ENCODE measurements at regions not wholly inside any gene's neighbourhood (a gene's known extent, or its start where the extent isn't known, plus 50 kb on each side); places are given as distances from the start of the nearest gene placed in this dataset.

GRCh38 chr3:18501679-18502343 lies 76.7 kb upstream of the SATB1 start:
- DNase-seq = no peak
- TF ChIP-seq CTCF (IDR thresholded peaks at IDR 0.05; ENCODE audit: borderline replicate concordance, extremely low read depth, low read length, poor library complexity, severe bottlenecking) (no peak), EZH2 (IDR thresholded peaks at IDR 0.05; ENCODE audit: borderline replicate concordance, low read depth, low read length, severe bottlenecking) (no peak)
- Histone ChIP-seq H3K36me3 (ENCODE audit: insufficient read depth, low read length) (no peaks in the 10 kb centered on the region), H2AFZ (ENCODE audit: low read depth, low read length) (no peak overlapping the region), H3K27ac (ENCODE audit: low read length) (no peak overlapping the region), H3K4me1 (ENCODE audit: insufficient read depth, low read length) (peaks cover 19% of the 10 kb centered on the region), H3K9ac (ENCODE audit: low read depth, low read length) (no peak overlapping the region), H3K9me3 (ENCODE audit: insufficient read depth, low read length, severe bottlenecking) (no peaks in the 10 kb centered on the region), H3K79me2 (ENCODE audit: insufficient read depth, low read length) (no peaks in the 10 kb centered on the region), H3K4me2 (ENCODE audit: insufficient read depth, low read length) (no peak overlapping the region), H3K4me3 (ENCODE audit: low read depth in 1 of 2, low read length in 2 of 2) (no peak overlapping the region), H4K20me1 (ENCODE audit: insufficient read depth, low read length) (no peaks in the 10 kb centered on the region), H3K27me3 (ENCODE audit: insufficient read depth, low read length, poor library complexity) (no peaks in the 10 kb centered on the region)
- ATAC-seq (ENCODE audit: insufficient read depth, low read depth) = no peak

DNA sequence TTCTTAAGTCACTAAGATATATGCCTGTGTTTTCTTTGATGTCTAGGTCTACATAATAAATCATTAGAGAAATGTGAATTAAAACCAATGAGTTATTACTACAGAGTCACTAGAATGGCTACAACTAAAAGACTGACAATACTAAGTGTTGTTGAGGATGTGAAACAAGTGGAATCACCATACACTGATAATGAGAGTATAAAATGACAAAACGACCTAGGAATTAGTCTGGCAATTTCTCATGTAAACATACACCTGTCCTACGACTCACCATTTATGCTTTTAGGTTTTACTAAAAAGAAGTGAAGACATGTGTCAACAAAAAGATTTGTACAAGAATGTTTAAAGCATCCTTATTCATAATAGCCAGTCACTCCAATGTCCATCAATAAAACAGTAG lies 75.2 kb upstream of the SATB1 start:
- Histone ChIP-seq H3K79me2 (ENCODE audit: insufficient read depth, low read length) (no peaks in the 10 kb centered on the region), H3K4me1 (ENCODE audit: insufficient read depth, low read length) (peaks cover 19% of the 10 kb centered on the region), H3K4me3 (ENCODE audit: low read depth in 1 of 2, low read length in 2 of 2) (no peak overlapping the region), H3K4me2 (ENCODE audit: insufficient read depth, low read length) (no peak overlapping the region), H3K9me3 (ENCODE audit: insufficient read depth, low read length, severe bottlenecking) (no peaks in the 10 kb centered on the region), H4K20me1 (ENCODE audit: insufficient read depth, low read length) (no peaks in the 10 kb centered on the region), H3K36me3 (ENCODE audit: insufficient read depth, low read length) (no peaks in the 10 kb centered on the region), H3K27ac (ENCODE audit: low read length) (no peak overlapping the region), H3K9ac (ENCODE audit: low read depth, low read length) (no peak overlapping the region), H2AFZ (ENCODE audit: low read depth, low read length) (no peak overlapping the region), H3K27me3 (ENCODE audit: insufficient read depth, low read length, poor library complexity) (no peaks in the 10 kb centered on the region)
- no peak for ATAC-seq (ENCODE audit: insufficient read depth, low read depth)
- TF ChIP-seq EZH2 (IDR thresholded peaks at IDR 0.05; ENCODE audit: borderline replicate concordance, low read depth, low read length, severe bottlenecking) (no peak), CTCF (IDR thresholded peaks at IDR 0.05; ENCODE audit: borderline replicate concordance, extremely low read depth, low read length, poor library complexity, severe bottlenecking) (no peak)
- DNase-seq = no peak

GRCh38 chr3:18499301-18499700 lies 74.2 kb upstream of the SATB1 start:
- ATAC-seq (ENCODE audit: insufficient read depth, low read depth) (peak; percentile 100), DNase-seq (peak; percentile 67)
- no peak overlapping the region for H3K9ac ChIP-seq (ENCODE audit: low read depth, low read length)
- H3K4me1 ChIP-seq (ENCODE audit: insufficient read depth, low read length) = peaks cover 19% of the 10 kb centered on the region
- peak overlapping the region; percentile 48 for H3K4me2 ChIP-seq (ENCODE audit: insufficient read depth, low read length)
- H4K20me1 ChIP-seq (ENCODE audit: insufficient read depth, low read length) = no peaks in the 10 kb centered on the region
- H3K4me3 ChIP-seq (ENCODE audit: low read depth in 1 of 2, low read length in 2 of 2) = 0 out of 4 replicates have a peak overlapping the region, but pooled peaks of 1 of the 2 experiments have one; percentile 0
- no peaks in the 10 kb centered on the region for H3K36me3 ChIP-seq (ENCODE audit: insufficient read depth, low read length)
- no peaks in the 10 kb centered on the region for H3K9me3 ChIP-seq (ENCODE audit: insufficient read depth, low read length, severe bottlenecking)
- peak overlapping the region; percentile 53 for H3K27ac ChIP-seq (ENCODE audit: low read length)
- TF ChIP-seq EZH2 (IDR thresholded peaks at IDR 0.05; ENCODE audit: borderline replicate concordance, low read depth, low read length, severe bottlenecking) (no peak), CTCF (IDR thresholded peaks at IDR 0.05; ENCODE audit: borderline replicate concordance, extremely low read depth, low read length, poor library complexity, severe bottlenecking) (no peak)
- H3K27me3 ChIP-seq (ENCODE audit: insufficient read depth, low read length, poor library complexity) = no peaks in the 10 kb centered on the region
- no peaks in the 10 kb centered on the region for H3K79me2 ChIP-seq (ENCODE audit: insufficient read depth, low read length)
- H2AFZ ChIP-seq (ENCODE audit: low read depth, low read length) = peak overlapping the region; percentile 41

Data from DND-41 (cell line).